Activated CD4-positive, alpha-beta T cell treated with anti-CD3 and anti-CD28 coated beads, Interleukin-2, amount 50 U/mL, for 48 hours (primary cell): ENCODE measurements at regions not wholly inside any gene's neighbourhood (a gene's known extent, or its start where the extent isn't known, plus 50 kb on each side); places are given as distances from the start of the nearest gene placed in this dataset.
A peak's percentile ranks its signal among the peaks of the same experiment; 100 is the strongest.

Experiments used
- DNase-seq, 2 experiments: peaks; one replicate each; pipeline ENCODE4 v3.0.0-alpha.2; 2020

GRCh38 chr6:166106076-166106686 is 61.5 kb downstream of the TBXT start:
- peak; percentile 83 to 84 for DNase-seq

DNA sequence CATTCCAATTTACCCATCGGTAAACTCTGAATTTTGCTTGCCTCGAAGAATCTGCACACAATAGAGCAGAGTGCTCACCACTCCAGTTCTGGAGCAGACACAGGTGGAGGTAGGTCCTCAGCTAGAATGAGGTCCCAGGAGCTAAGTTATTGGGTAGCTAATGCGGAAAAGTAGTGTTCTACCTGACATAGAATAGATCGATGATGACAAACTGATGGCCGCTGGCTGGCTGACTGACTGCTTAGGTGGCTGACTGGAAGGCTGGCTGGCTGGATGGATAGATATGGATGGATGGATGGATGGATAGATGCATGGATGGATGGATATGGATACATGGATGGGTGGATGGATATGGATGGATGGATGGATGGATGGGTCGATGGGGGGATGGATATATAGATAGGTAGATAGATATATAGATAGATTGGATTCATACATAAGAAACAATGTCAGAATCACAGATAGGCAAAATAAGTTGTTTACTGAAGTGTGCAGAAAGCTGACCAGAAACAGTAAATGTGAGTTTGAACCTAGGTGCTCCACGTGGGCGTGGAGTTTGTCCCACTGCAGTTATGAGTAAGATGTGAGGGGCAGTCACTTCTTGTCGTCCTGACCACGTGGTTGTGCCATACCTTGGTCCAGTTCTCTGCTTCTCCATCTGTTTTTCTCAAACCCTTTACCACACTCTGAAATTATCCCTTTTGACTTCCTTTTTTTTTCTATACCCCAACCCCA is 62.1 kb downstream of the TBXT start:
- DNase-seq, result peak in 1 of 2 experiments; percentile 18

DNA sequence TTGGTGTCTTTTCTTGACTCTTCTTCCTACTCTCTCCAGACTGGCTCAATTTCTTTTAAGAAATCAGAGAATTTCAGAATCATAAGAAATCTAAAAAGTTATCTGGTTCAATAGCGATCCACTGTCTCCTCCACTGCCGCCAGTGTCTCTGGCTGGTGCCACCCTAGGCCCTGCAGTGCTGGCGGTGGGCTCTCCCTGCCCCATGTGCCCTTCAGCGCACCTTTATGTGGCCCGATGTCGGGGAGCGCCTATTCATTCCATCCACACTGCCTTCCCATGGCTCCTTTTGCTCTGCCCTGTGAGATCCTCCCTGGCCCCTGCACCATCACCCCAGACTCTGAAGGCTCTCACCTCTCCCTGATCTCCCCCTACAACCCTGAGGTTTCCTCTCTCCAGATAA is 62.8 kb downstream of the TBXT start:
- DNase-seq, result no peak

- no peak for DNase-seq
Measured at GRCh38 chr6:166104107-166104506, 63.5 kb downstream of the TBXT start.

DNA sequence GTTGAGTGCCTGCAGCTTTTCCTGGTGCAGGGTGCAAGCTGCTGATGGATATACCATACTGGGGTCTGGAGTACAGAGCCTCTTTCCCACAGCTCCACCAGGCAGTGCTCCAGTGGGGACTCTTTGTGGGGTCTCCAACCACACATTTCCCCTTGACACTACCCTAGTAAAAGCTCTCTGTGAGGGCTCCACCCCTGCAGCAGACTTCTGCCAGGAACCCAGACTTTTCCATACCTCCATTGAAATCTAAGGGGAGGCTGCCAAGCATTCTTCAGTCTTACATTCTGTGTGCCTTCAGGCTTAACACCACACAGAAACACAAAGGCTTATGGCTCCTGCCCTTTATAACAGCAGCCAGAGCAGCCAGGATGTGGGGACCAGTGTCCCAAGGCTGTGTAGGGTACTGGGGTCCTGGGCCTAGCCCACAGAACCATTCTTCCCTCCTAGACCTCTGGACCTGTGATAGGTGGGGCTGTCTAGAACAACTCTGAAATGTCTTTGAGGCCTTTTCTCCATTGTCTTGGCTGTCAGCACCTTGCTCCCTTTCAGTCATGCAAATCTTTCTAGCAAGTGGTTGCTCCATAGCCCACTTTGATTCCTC is 65.7 kb downstream of the TBXT start:
- DNase-seq, result no peak

DNA sequence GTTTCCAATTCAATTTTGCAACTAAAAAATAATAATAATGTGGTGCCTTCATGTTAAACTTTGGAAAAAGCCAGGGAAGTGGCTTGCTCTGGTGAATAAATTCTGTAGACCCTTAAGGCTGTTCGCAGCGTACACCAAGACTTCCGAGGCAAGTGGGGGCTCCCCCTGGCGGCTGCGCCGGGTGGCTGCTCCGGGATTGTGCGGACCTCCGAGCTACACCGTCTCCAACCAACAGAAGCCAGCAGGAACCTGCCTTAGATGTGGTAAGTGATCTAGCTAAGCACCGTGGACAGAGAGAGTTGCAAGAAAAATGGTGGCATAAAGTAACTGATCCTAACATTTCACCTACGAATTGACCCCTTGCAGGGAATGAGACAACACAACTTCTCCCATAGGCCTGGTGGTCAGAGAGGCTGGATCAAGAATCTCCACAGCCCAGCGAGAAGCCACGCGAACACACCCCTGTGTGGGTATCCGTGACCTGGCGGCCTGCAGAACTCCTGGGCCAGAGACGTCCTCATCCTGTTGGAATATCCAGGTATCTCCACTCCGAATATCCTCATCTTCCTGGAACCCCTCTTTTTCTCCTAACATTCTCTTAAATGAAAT is 69.6 kb downstream of the TBXT start:
- DNase-seq, result peak; percentile 69 to 76

DNA sequence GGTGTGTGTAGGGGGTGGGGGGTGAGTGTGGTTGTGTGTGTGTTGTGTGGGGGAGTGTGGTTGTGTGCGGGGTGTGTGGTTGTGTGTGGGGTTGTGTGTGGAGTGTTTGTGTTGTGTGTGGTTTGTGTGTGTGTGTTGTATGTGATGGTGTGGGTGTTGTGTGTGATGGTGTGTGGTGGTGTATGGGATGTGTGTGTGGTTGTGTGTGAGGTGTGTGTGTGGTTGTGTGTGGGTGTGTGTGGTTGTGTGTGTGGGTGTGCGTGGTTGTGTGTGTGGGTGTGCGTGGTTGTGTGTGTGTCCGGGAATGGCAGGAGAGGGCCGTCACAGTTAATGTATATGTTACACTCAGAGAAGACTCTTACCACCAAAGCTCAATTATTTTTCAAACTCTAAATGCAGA is 79.8 kb downstream of the TBXT start:
- DNase-seq, result no peak

- no peak for DNase-seq
Measured at GRCh38 chr6:166087246-166087645, 80.4 kb downstream of the TBXT start.

DNA sequence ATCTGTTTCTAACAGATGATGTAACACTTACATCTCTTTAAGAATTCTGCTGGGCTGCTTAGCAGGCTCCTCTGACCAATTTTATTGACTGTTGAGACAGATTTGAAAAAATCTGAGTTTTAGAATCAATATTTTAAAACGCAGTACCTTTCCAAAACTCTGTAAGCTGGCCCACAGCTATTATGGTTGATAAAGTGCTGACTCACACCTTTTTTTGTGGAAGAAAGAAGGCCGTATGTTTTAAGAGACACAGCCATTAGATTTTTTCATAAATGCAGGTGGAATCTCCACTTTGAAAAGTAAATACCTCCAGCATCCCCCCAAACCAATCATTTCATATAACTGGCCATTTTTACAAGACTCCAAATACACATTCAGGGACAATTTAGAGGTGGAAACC is 82.2 kb downstream of the TBXT start:
- DNase-seq, result no peak

- DNase-seq, result no peak
Measured at GRCh38 chr6:166084951-166085350, 82.7 kb downstream of the TBXT start.

- DNase-seq, result no peak
Measured at GRCh38 chr6:166079841-166080240, 87.8 kb downstream of the TBXT start.

- no peak for DNase-seq
Measured at GRCh38 chr6:166078294-166078693, 89.4 kb downstream of the TBXT start.

GRCh38 chr6:166076625-166077024 is 91.0 kb downstream of the TBXT start:
- no peak for DNase-seq

- no peak for DNase-seq
Measured at GRCh38 chr6:166075925-166076324, 91.7 kb downstream of the TBXT start.

DNA sequence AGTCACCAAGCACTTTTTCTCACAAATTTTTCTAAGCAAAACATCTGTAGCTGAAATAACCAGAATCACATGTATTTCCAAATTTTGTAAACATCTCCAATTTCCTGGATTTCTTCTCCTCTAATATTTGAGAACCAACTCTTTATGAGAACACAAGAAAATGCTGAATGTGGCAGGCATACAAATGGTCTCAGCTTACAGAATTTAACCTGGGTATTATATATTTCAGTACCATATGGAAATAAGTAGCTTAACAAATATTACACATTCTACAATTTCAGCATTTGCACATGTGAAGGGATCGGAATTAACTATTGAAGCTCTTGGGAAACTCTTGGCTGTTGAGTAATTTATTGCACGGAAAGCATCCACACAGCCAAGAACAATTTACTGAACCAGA is 92.5 kb downstream of the TBXT start:
- DNase-seq, result no peak

DNA sequence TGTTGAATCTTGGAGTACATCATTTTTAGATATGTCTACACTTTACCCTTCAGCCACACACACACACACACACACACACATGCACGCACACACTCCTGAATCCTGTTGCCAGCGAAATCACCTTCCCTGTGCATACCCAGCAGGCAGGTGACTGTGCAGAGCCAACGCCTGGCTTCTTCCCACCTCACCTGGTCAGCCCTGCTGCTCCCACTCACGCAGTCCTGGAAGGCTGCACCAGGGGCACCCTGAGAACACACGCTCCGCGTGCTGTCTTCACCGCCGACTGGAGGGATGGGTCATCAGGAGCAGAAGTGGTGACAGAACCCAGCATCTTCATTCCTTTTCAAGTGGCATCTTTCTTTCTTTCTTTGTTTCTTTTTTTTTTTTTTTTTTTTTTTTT is 94.6 kb downstream of the TBXT start:
- DNase-seq, result no peak

GRCh38 chr6:166068768-166069167 is 98.9 kb downstream of the TBXT start:
- DNase-seq, result no peak

- no peak for DNase-seq
Measured at GRCh38 chr6:166058064-166058739, 109.4 kb downstream of the TBXT start.

DNA sequence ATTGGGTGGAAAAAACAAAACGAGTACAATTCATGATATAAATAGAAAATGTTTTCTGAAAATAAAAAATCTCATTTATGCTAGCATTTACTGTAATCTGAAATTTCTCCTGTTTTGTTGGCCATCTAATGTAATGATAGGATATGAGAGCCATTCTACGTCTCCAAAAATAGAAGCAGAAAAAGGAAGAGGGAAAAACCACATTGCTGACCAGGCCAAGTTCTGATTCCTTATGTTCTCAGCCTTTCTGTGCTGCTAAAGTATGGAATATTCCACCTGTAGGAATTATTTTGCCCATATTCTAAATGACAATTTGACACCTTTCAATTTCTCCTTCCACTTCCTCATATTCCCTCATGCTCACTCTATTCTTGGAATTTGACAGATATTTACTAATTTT is 110.2 kb downstream of the TBXT start:
- no peak for DNase-seq

GRCh38 chr6:166056637-166057036 is 111.0 kb downstream of the TBXT start:
- DNase-seq, result no peak

DNA sequence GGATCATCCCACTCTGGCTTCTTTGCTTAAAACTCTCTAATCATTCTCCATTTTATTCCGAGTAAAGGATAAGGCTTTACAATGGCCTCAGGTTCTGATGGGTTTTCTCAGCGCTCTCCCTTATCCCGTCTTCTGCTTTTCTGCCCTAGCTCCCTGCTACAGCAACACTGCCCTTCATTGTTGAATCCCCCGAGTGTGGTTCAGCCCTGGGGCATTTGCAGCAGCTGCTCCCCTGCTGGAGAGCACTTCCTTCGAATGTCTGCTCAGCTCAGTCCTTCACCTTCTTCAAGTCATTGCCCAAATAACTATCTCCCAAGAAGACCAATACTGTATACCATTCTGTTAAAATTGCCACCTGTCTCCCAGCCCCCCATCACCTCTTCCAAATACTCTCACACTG is 111.8 kb downstream of the TBXT start:
- DNase-seq, result no peak

GRCh38 chr6:166052837-166053236 is 114.8 kb downstream of the TBXT start:
- DNase-seq, result no peak

DNA sequence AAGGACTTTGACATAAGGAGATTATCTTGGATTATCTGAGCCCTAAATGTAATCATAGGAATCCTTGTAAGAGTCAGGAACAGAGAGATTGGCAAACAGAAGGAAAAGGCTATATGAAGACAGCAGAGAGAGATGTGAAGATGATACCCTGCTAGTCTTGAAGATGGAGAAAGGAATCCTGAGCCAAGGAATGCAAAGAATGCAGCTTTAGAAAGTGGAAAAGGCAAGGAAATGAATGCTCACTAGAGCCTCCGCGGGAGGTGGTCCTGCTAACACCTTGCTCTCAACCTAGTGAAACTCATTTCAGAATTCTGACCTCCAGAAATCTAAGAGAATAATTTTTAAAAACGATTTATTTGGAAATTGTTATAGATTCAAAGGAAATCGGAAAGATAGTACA is 117.1 kb downstream of the TBXT start:
- no peak for DNase-seq
